PC-3 (cell line): ENCODE measurements at regions not wholly inside any gene's neighbourhood (a gene's known extent, or its start where the extent isn't known, plus 50 kb on each side); places are given as distances from the start of the nearest gene placed in this dataset.

Experiments used
- EZH2 ChIP-seq: fragments of 300-600 bp; sonication (generic); IDR thresholded peaks from one replicate; pipeline ENCODE4 v1.6.1; 2017; ENCODE audit warnings: antibody characterized with exemption, mild to moderate bottlenecking, low read length; ENCODE audit not compliant: unreplicated experiment
- TF ChIP-seq, protein P1 (sequence below): fragments of 300-600 bp; sonication (generic); conservative IDR thresholded peaks from 2 replicates; pipeline ENCODE4 v1.5.1; 2017; ENCODE audit warnings: antibody characterized with exemption, low read depth, mild to moderate bottlenecking, low read length

DNA sequence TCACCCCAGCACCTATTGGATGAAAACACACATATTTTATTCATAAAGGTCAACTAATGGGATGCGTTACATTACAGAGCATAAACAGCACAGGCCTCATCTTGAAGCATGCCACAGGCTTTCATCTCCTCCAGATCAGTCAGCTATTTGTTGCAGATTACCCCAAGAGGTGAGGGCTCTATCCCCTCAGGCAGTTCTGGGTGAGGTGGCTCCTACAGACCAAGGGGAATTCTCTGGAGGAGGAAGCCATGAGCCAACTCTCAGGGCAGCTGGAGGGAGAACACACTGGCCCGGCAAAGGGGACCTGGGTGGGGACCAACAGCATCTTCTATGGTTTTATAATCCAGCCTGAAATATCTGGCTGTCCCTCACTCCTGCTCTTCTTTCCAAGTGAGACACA is 126.4 kb upstream of the BTBD3 start:
- no peak for TF ChIP-seq EZH2
- TF ChIP-seq, protein P1, sequence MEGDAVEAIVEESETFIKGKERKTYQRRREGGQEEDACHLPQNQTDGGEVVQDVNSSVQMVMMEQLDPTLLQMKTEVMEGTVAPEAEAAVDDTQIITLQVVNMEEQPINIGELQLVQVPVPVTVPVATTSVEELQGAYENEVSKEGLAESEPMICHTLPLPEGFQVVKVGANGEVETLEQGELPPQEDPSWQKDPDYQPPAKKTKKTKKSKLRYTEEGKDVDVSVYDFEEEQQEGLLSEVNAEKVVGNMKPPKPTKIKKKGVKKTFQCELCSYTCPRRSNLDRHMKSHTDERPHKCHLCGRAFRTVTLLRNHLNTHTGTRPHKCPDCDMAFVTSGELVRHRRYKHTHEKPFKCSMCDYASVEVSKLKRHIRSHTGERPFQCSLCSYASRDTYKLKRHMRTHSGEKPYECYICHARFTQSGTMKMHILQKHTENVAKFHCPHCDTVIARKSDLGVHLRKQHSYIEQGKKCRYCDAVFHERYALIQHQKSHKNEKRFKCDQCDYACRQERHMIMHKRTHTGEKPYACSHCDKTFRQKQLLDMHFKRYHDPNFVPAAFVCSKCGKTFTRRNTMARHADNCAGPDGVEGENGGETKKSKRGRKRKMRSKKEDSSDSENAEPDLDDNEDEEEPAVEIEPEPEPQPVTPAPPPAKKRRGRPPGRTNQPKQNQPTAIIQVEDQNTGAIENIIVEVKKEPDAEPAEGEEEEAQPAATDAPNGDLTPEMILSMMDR = no peak
